Right lobe of liver (tissue), 6 donors: ENCODE measurements at regions not wholly inside any gene's neighbourhood (a gene's known extent, or its start where the extent isn't known, plus 50 kb on each side); places are given as distances from the start of the nearest gene placed in this dataset.

Experiments
- ATAC-seq, 4 donors: fragments of 200-7000 bp; cut with Tn5 transposase; one replicate each; pipeline ENCODE4 v1.9.1; 2020; ENCODE audit warnings: mild to moderate bottlenecking in 4 of 4, moderate library complexity in 4 of 4
- DNase-seq, 3 donors: peaks; one replicate each; pipeline ENCODE4 v3.0.0-alpha.2; 2020
- H3K27ac ChIP-seq, 3 donors: fragments of 200-600 bp; one replicate each; pipeline ENCODE4 v1.8.0; 2022
- H3K27me3 ChIP-seq, 2 donors: fragments of 200-600 bp; one replicate each; pipeline ENCODE4 v1.8.0; 2022
- H3K36me3 ChIP-seq, 4 donors: fragments of 200-600 bp; sonication (generic) in 1 of 4; one replicate each; pipeline versions ENCODE4 v1.5.1 to v1.8.0; 2017 to 2022; ENCODE audit warnings: control low read depth in 1 of 4
- H3K4me1 ChIP-seq, 4 donors: fragments of 200-600 bp; sonication (generic) in 1 of 4; one replicate each; pipeline versions ENCODE4 v1.5.1 to v1.8.0; 2017 to 2022; ENCODE audit warnings: control low read depth in 1 of 4
- H3K4me3 ChIP-seq, 3 donors: fragments of 200-600 bp; one replicate each; pipeline ENCODE4 v1.8.0; 2022
- H3K9me3 ChIP-seq, 4 donors: fragments of 200-600 bp; sonication (generic) in 1 of 4; one replicate each; pipeline versions ENCODE4 v1.5.1 to v1.8.0; 2017 to 2022; ENCODE audit warnings: control low read depth in 1 of 4
- CTCF ChIP-seq, 4 donors: fragments of 200-600 bp in 3 of 4; fragments of 450-650 bp in 1 of 4; IDR thresholded peaks; one replicate each; pipeline versions ENCODE4 v1.5.1 to v1.8.0; 2016 to 2022; ENCODE audit warnings: antibody characterized with exemption in 4 of 4, mild to moderate bottlenecking in 2 of 4
- POLR2A ChIP-seq: fragments of 450-650 bp; IDR thresholded peaks from one replicate; pipeline ENCODE4 v1.6.1; 2017; ENCODE audit warnings: antibody characterized with exemption, mild to moderate bottlenecking
- WGBS: methylation state at CpG from one replicate; pipeline ENCODE4 v1.1.6; 2018; ENCODE audit warnings: low coverage, low lambda C conversion rate; ENCODE audit not compliant: insufficient coverage; ENCODE audit errors: missing lambda C conversion rate; 5-methylcytosine and 5-hydroxymethylcytosine counted together
- intact Hi-C, 2 donors: fragments of 100-400 bp; cut with DNase I; formaldehyde crosslinking; loops; one replicate each; pipeline versions ENCODE4 v1.11.2 to v1.14.1; 2022
- donor health status: DM: no; HTN: yes; CAD: no.
- donor health status: DM: no; HTN: no; CAD: no.
- donor health status: DM: no; HTN: no; CAD: no.
- donor health status: DM: no; HTN: yes; CAD: no.
- donor health status: DM: no; HTN: yes; CAD: no.

- intact Hi-C loops: no loop called here
- no peak overlapping the region for H3K4me3 ChIP-seq
- TF ChIP-seq POLR2A (no peak), CTCF (IDR thresholded peaks at IDR 0.05) (no peak)
- no peak for ATAC-seq
- H3K27ac ChIP-seq: no peak overlapping the region
- no peaks in the 10 kb centered on the region for H3K27me3 ChIP-seq
- no peaks in the 10 kb centered on the region for H3K4me1 ChIP-seq
- DNase-seq: no peak
- no peaks in the 10 kb centered on the region for H3K9me3 ChIP-seq
- no peaks in the 10 kb centered on the region for H3K36me3 ChIP-seq
- 76% methylated on average over 2 of the region's 2 CpGs for WGBS
These were observed 306.0 kb downstream of the MYCN start for GRCh38 chr2:16246281-16246850.

- Histone ChIP-seq H3K27me3 (no peaks in the 10 kb centered on the region), H3K4me1 (no peaks in the 10 kb centered on the region), H3K36me3 (no peaks in the 10 kb centered on the region), H3K4me3 (no peak overlapping the region), H3K27ac (no peak overlapping the region), H3K9me3 (no peaks in the 10 kb centered on the region)
- 18% methylated on average over 2 of the region's 5 CpGs for WGBS
- intact Hi-C loops: no loop called here
- DNase-seq (no peak), ATAC-seq (no peak)
- TF ChIP-seq CTCF (IDR thresholded peaks at IDR 0.05) (no peak), POLR2A (no peak)
These were observed 305.2 kb downstream of the MYCN start for GRCh38 chr2:16245481-16246054.

GRCh38 chr2:16244966-16245320 lies 304.6 kb downstream of the MYCN start:
- Histone ChIP-seq H3K27me3 (no peaks in the 10 kb centered on the region), H3K4me3 (no peak overlapping the region), H3K27ac (no peak overlapping the region), H3K4me1 (no peaks in the 10 kb centered on the region), H3K36me3 (no peaks in the 10 kb centered on the region), H3K9me3 (no peaks in the 10 kb centered on the region)
- ATAC-seq: no peak
- no peak for TF ChIP-seq CTCF (IDR thresholded peaks at IDR 0.05)
- TF ChIP-seq POLR2A: no peak
- no peak for DNase-seq
- WGBS: 100% methylated on average over 4 of the region's 5 CpGs
- intact Hi-C loops: no loop called here

- ATAC-seq: no peak
- intact Hi-C loops: no loop called here
- no peak for DNase-seq
- TF ChIP-seq POLR2A: no peak
- no peak for TF ChIP-seq CTCF (IDR thresholded peaks at IDR 0.05)
- no peak overlapping the region for H3K27ac ChIP-seq
- H3K27me3 ChIP-seq: no peaks in the 10 kb centered on the region
- H3K36me3 ChIP-seq: no peaks in the 10 kb centered on the region
- H3K4me1 ChIP-seq: no peaks in the 10 kb centered on the region
- no peak overlapping the region for H3K4me3 ChIP-seq
- H3K9me3 ChIP-seq: no peaks in the 10 kb centered on the region
- WGBS: 57% methylated on average over 5 of the region's 6 CpGs
These were observed 304.0 kb downstream of the MYCN start for GRCh38 chr2:16244153-16244965.
